Immature natural killer cell (primary cell): ENCODE measurements at regions not wholly inside any gene's neighbourhood (a gene's known extent, or its start where the extent isn't known, plus 50 kb on each side); places are given as distances from the start of the nearest gene placed in this dataset.
"Not testable (repeated sequence)": the region's sequence is repeated elsewhere in the genome, so short reads cannot be mapped to it uniquely, and the experiment has no call there.

Source experiments
- DNase-seq, 3 donors: peaks; one replicate each; pipeline ENCODE4 v3.0.0; 2022; ENCODE audit warnings: mixed read lengths in 1 of 3
- H3K27ac Mint-ChIP-seq, 6 donors: one replicate each; pipeline ENCODE4 v1.8.0; 2020; ENCODE audit warnings: mixed read lengths in 6 of 6, mild to moderate bottlenecking in 5 of 6, inconsistent platforms in 4 of 6, moderate library complexity in 3 of 6
- H3K27me3 Mint-ChIP-seq, 3 donors: one replicate each; pipeline ENCODE4 v1.8.0; 2020 to 2021; ENCODE audit warnings: low read depth in 3 of 3, mild to moderate bottlenecking in 3 of 3, mixed read lengths in 3 of 3, moderate library complexity in 3 of 3, inconsistent platforms in 1 of 3
- H3K36me3 Mint-ChIP-seq, 3 donors: one replicate each; pipeline ENCODE4 v1.8.0; 2020; ENCODE audit warnings: mixed read lengths in 3 of 3, inconsistent platforms in 2 of 3, mild to moderate bottlenecking in 2 of 3
- H3K4me1 Mint-ChIP-seq, 2 donors: one replicate each; pipeline ENCODE4 v1.8.0; 2020; ENCODE audit warnings: inconsistent platforms in 2 of 2, mild to moderate bottlenecking in 2 of 2, mixed read lengths in 2 of 2, moderate library complexity in 1 of 2
- H3K4me3 Mint-ChIP-seq, 5 donors: one replicate each; pipeline ENCODE4 v1.8.0; 2020; ENCODE audit warnings: mild to moderate bottlenecking in 5 of 5, mixed read lengths in 5 of 5, inconsistent platforms in 3 of 5, moderate library complexity in 3 of 5
- H3K9me3 Mint-ChIP-seq, 6 donors: one replicate each; pipeline ENCODE4 v1.8.0; 2020; ENCODE audit warnings: mild to moderate bottlenecking in 6 of 6, mixed read lengths in 6 of 6, inconsistent platforms in 4 of 6, moderate library complexity in 3 of 6

- not testable (repeated sequence) for H3K27me3 Mint-ChIP-seq
Measured at GRCh38 chr6:98416497-98417158, 417.7 kb upstream of the POU3F2 start.

GRCh38 chr6:98433325-98434056 is 400.9 kb upstream of the POU3F2 start:
- Mint-ChIP-seq H3K4me1 (no peaks in the 10 kb centered on the region), H3K36me3 (no peaks in the 10 kb centered on the region), H3K4me3 (no peak overlapping the region), H3K27me3 (peaks cover 0 to 3% (median 1%) of the 10 kb centered on the region in 3 donors), H3K9me3 (peaks cover 0 to 31% (median 8%) of the 10 kb centered on the region in 6 donors), H3K27ac (no peak overlapping the region)
- no peak for DNase-seq

More at GRCh38 chr6:98416497-98417158, 417.7 kb upstream of the POU3F2 start:
- H3K4me1 Mint-ChIP-seq, H3K36me3 Mint-ChIP-seq, DNase-seq, H3K4me3 Mint-ChIP-seq, H3K27ac Mint-ChIP-seq: not testable (repeated sequence)
- H3K9me3 Mint-ChIP-seq = peaks cover 0 to 19% (median 15%) of the 10 kb centered on the region in 6 donors

GRCh38 chr6:98443633-98444032 is 390.7 kb upstream of the POU3F2 start:
- Mint-ChIP-seq H3K36me3 (no peaks in the 10 kb centered on the region), H3K9me3 (peaks cover 6 to 43% (median 15%) of the 10 kb centered on the region in 6 donors), H3K4me1 (no peaks in the 10 kb centered on the region)

GRCh38 chr6:98452685-98453084 is 381.7 kb upstream of the POU3F2 start:
- Mint-ChIP-seq H3K9me3 (peaks cover 0 to 7% (median 2%) of the 10 kb centered on the region in 6 donors), H3K27me3 (peaks cover 0 to 2% (median 0%) of the 10 kb centered on the region in 3 donors), H3K4me1 (no peaks in the 10 kb centered on the region), H3K27ac (no peak overlapping the region), H3K4me3 (no peak overlapping the region), H3K36me3 (no peaks in the 10 kb centered on the region)
- DNase-seq = no peak

More at GRCh38 chr6:98443633-98444032, 390.7 kb upstream of the POU3F2 start:
- DNase-seq = no peak
- H3K27me3 Mint-ChIP-seq = no peaks in the 10 kb centered on the region
- H3K4me3 Mint-ChIP-seq = no peak overlapping the region
- H3K27ac Mint-ChIP-seq = no peak overlapping the region

- no peaks in the 10 kb centered on the region for H3K27me3 Mint-ChIP-seq
- no peak overlapping the region for H3K27ac Mint-ChIP-seq
- H3K9me3 Mint-ChIP-seq = peaks cover 0 to 7% (median 2%) of the 10 kb centered on the region in 6 donors
- no peaks in the 10 kb centered on the region for H3K4me1 Mint-ChIP-seq
- H3K4me3 Mint-ChIP-seq = no peak overlapping the region
- DNase-seq = no peak
- no peaks in the 10 kb centered on the region for H3K36me3 Mint-ChIP-seq
Measured at GRCh38 chr6:98454809-98455322, 379.5 kb upstream of the POU3F2 start.

- Mint-ChIP-seq H3K4me1 (no peaks in the 10 kb centered on the region), H3K9me3 (peaks cover 0 to 7% (median 4%) of the 10 kb centered on the region in 6 donors), H3K27ac (no peak overlapping the region), H3K36me3 (no peaks in the 10 kb centered on the region), H3K27me3 (no peaks in the 10 kb centered on the region), H3K4me3 (no peak overlapping the region)
- no peak for DNase-seq
Measured at GRCh38 chr6:98458708-98459107, 375.7 kb upstream of the POU3F2 start.

GRCh38 chr6:98463038-98464000 is 371.1 kb upstream of the POU3F2 start:
- Mint-ChIP-seq H3K27me3 (no peaks in the 10 kb centered on the region), H3K36me3 (no peaks in the 10 kb centered on the region), H3K4me1 (no peaks in the 10 kb centered on the region), H3K4me3 (no peak overlapping the region), H3K27ac (no peak overlapping the region), H3K9me3 (peaks cover 4 to 9% (median 7%) of the 10 kb centered on the region in 6 donors)
- DNase-seq = no peak

- H3K36me3 Mint-ChIP-seq = no peaks in the 10 kb centered on the region
- no peak overlapping the region for H3K27ac Mint-ChIP-seq
- H3K9me3 Mint-ChIP-seq = peaks cover 10 to 26% (median 15%) of the 10 kb centered on the region in 6 donors
- H3K4me1 Mint-ChIP-seq = no peaks in the 10 kb centered on the region
- DNase-seq = no peak
- no peak overlapping the region for H3K4me3 Mint-ChIP-seq
- no peaks in the 10 kb centered on the region for H3K27me3 Mint-ChIP-seq
Measured at GRCh38 chr6:98467091-98467490, 367.3 kb upstream of the POU3F2 start.

- Mint-ChIP-seq H3K9me3 (peaks cover 12 to 27% (median 14%) of the 10 kb centered on the region in 6 donors), H3K4me3 (no peak overlapping the region), H3K4me1 (no peaks in the 10 kb centered on the region), H3K36me3 (no peaks in the 10 kb centered on the region), H3K27me3 (peaks cover 0 to 2% (median 0%) of the 10 kb centered on the region in 3 donors), H3K27ac (no peak overlapping the region)
- no peak for DNase-seq
Measured at GRCh38 chr6:98467902-98468301, 366.5 kb upstream of the POU3F2 start.

GRCh38 chr6:98469141-98469540 is 365.2 kb upstream of the POU3F2 start:
- no peak for DNase-seq
- Mint-ChIP-seq H3K36me3 (no peaks in the 10 kb centered on the region), H3K4me1 (no peaks in the 10 kb centered on the region), H3K4me3 (no peak overlapping the region), H3K9me3 (peaks cover 9 to 27% (median 13%) of the 10 kb centered on the region in 6 donors), H3K27me3 (peaks cover 0 to 2% (median 0%) of the 10 kb centered on the region in 3 donors), H3K27ac (no peak overlapping the region)

GRCh38 chr6:98470821-98471220 is 363.6 kb upstream of the POU3F2 start:
- Mint-ChIP-seq H3K27me3 (peaks cover 0 to 2% (median 0%) of the 10 kb centered on the region in 3 donors), H3K4me1 (no peaks in the 10 kb centered on the region), H3K36me3 (no peaks in the 10 kb centered on the region), H3K27ac (no peak overlapping the region), H3K4me3 (no peak overlapping the region), H3K9me3 (peaks cover 9 to 27% (median 13%) of the 10 kb centered on the region in 6 donors)
- DNase-seq = no peak

- no peaks in the 10 kb centered on the region for H3K4me1 Mint-ChIP-seq
- no peak for DNase-seq
- H3K9me3 Mint-ChIP-seq = peaks cover 9 to 27% (median 13%) of the 10 kb centered on the region in 6 donors
- peaks cover 0 to 2% (median 0%) of the 10 kb centered on the region in 3 donors for H3K27me3 Mint-ChIP-seq
- no peak overlapping the region for H3K4me3 Mint-ChIP-seq
- no peaks in the 10 kb centered on the region for H3K36me3 Mint-ChIP-seq
- H3K27ac Mint-ChIP-seq = no peak overlapping the region
Measured at GRCh38 chr6:98471444-98471843, 362.9 kb upstream of the POU3F2 start.

GRCh38 chr6:98477231-98477630 is 357.1 kb upstream of the POU3F2 start:
- no peak for DNase-seq
- Mint-ChIP-seq H3K4me3 (no peak overlapping the region), H3K27ac (no peak overlapping the region), H3K9me3 (peaks cover 0 to 18% (median 9%) of the 10 kb centered on the region in 6 donors), H3K27me3 (peaks cover 0 to 2% (median 0%) of the 10 kb centered on the region in 3 donors), H3K36me3 (no peaks in the 10 kb centered on the region), H3K4me1 (no peaks in the 10 kb centered on the region)
